ENCODE measurements at regions not wholly inside any gene's neighbourhood (a gene's known extent, or its start where the extent isn't known, plus 50 kb on each side); places are given as distances from the start of the nearest gene placed in this dataset.

- H3K36me3 ChIP-seq (ENCODE audit: control insufficient read depth, insufficient read depth, low read length) = no peaks in the 10 kb centered on the region
- H3K27me3 Mint-ChIP-seq (ENCODE audit: insufficient read depth) = no peaks in the 10 kb centered on the region
- H3K27ac ChIP-seq (ENCODE audit: low read depth, low read length) = no peak overlapping the region
- no peak overlapping the region for H3K9ac ChIP-seq (ENCODE audit: extremely low read depth, low read length, poor library complexity, severe bottlenecking)
- no peak overlapping the region for H3K4me3 Mint-ChIP-seq
- no peak for DNase-seq
- H3K27ac Mint-ChIP-seq = no peak overlapping the region
- H3K4me1 Mint-ChIP-seq = peaks cover 1% of the 10 kb centered on the region
- no peaks in the 10 kb centered on the region for H3K36me3 Mint-ChIP-seq (ENCODE audit: low read depth)
- 88% methylated on average over 1 of the region's 1 CpG; no CpG with 5 or more reads in 1 of the 2 experiments for WGBS, 2 experiments (ENCODE audit: insufficient coverage in 1 of 2, insufficient read length in 1 of 2)
- H3K9me3 ChIP-seq (ENCODE audit: control insufficient read depth, low read length) = no peaks in the 10 kb centered on the region
- no peaks in the 10 kb centered on the region for H3K9me3 Mint-ChIP-seq
- H3K4me3 ChIP-seq (ENCODE audit: low read length) = no peak overlapping the region
- no peaks in the 10 kb centered on the region for H3K27me3 ChIP-seq (ENCODE audit: control insufficient read depth, insufficient read depth, low read length, poor library complexity, severe bottlenecking)
- no peak for TF ChIP-seq CTCF (conservative IDR thresholded peaks at IDR 0.05)
- no peaks in the 10 kb centered on the region for H3K4me1 ChIP-seq (ENCODE audit: control insufficient read depth, insufficient read depth, low read length)
These were observed 711.1 kb upstream of the LRRC4C start for GRCh38 chr11:42170601-42171000.

GRCh38 chr11:42171046-42171445 lies 711.6 kb upstream of the LRRC4C start:
- 78 to 90% methylated on average over 1 of the region's 1 CpG for WGBS, 2 experiments (ENCODE audit: insufficient coverage in 1 of 2, insufficient read length in 1 of 2)
- no peak for TF ChIP-seq CTCF (conservative IDR thresholded peaks at IDR 0.05)

GRCh38 chr11:42172441-42172840 lies 713.0 kb upstream of the LRRC4C start:
- Mint-ChIP-seq H3K36me3 (ENCODE audit: low read depth) (no peaks in the 10 kb centered on the region), H3K27me3 (ENCODE audit: insufficient read depth) (peaks cover 2% of the 10 kb centered on the region), H3K27ac (no peak overlapping the region), H3K4me3 (no peak overlapping the region), H3K9me3 (no peaks in the 10 kb centered on the region), H3K4me1 (peaks cover 1% of the 10 kb centered on the region)
- no peaks in the 10 kb centered on the region for H3K9me3 ChIP-seq (ENCODE audit: control insufficient read depth, low read length)
- no peak for DNase-seq
- no peaks in the 10 kb centered on the region for H3K27me3 ChIP-seq (ENCODE audit: control insufficient read depth, insufficient read depth, low read length, poor library complexity, severe bottlenecking)
- H3K9ac ChIP-seq (ENCODE audit: extremely low read depth, low read length, poor library complexity, severe bottlenecking) = no peak overlapping the region
- H3K4me1 ChIP-seq (ENCODE audit: control insufficient read depth, insufficient read depth, low read length) = no peaks in the 10 kb centered on the region
- H3K27ac ChIP-seq (ENCODE audit: low read depth, low read length) = no peak overlapping the region
- 89 to 96% methylated on average over 3 of the region's 3 CpGs for WGBS, 2 experiments (ENCODE audit: insufficient coverage in 1 of 2, insufficient read length in 1 of 2)
- H3K36me3 ChIP-seq (ENCODE audit: control insufficient read depth, insufficient read depth, low read length) = no peaks in the 10 kb centered on the region
- H3K4me3 ChIP-seq (ENCODE audit: low read length) = no peak overlapping the region
- no peak for TF ChIP-seq CTCF (conservative IDR thresholded peaks at IDR 0.05)

More at GRCh38 chr11:42171046-42171445, 711.6 kb upstream of the LRRC4C start:
- H3K27me3 ChIP-seq (ENCODE audit: control insufficient read depth, insufficient read depth, low read length, poor library complexity, severe bottlenecking) = no peaks in the 10 kb centered on the region
- no peak overlapping the region for H3K4me3 ChIP-seq (ENCODE audit: low read length)
- no peak overlapping the region for H3K9ac ChIP-seq (ENCODE audit: extremely low read depth, low read length, poor library complexity, severe bottlenecking)
- Mint-ChIP-seq H3K9me3 (no peaks in the 10 kb centered on the region), H3K36me3 (ENCODE audit: low read depth) (no peaks in the 10 kb centered on the region), H3K4me3 (no peak overlapping the region), H3K27me3 (ENCODE audit: insufficient read depth) (no peaks in the 10 kb centered on the region), H3K4me1 (peaks cover 1% of the 10 kb centered on the region), H3K27ac (no peak overlapping the region)
- no peaks in the 10 kb centered on the region for H3K36me3 ChIP-seq (ENCODE audit: control insufficient read depth, insufficient read depth, low read length)
- no peak overlapping the region for H3K27ac ChIP-seq (ENCODE audit: low read depth, low read length)
- no peaks in the 10 kb centered on the region for H3K9me3 ChIP-seq (ENCODE audit: control insufficient read depth, low read length)
- no peaks in the 10 kb centered on the region for H3K4me1 ChIP-seq (ENCODE audit: control insufficient read depth, insufficient read depth, low read length)
- DNase-seq = no peak
